HT-29 (cell line): ENCODE measurements at regions not wholly inside any gene's neighbourhood (a gene's known extent, or its start where the extent isn't known, plus 50 kb on each side); places are given as distances from the start of the nearest gene placed in this dataset.
"Not testable (repeated sequence)": the region's sequence is repeated elsewhere in the genome, so short reads cannot be mapped to it uniquely, and the experiment has no call there.

Experiments used
- DNase-seq: peaks from one replicate; pipeline ENCODE4 v3.0.0-alpha.2; 2015; ENCODE audit warnings: low spot score

DNA sequence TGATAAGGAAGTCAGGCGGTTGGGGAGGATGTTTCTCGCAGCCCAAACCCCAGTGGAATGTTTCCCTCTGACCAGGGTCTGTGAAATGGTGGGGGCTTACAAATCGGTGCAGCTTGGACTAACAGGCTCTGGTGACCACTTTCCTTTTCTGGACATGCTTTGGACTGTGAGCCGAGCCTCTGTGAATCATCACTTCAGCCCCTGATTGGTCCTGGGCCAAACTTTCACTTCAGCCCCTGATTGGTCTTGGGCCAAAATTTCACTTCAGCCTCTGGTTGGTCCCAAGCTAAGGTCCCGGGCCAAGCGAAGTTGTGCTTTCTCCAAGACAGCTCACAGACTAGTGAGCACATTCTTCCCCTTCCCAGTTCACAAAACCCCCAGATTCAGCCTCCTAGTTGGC lies 223.7 kb upstream of the ANKRD20A1 start:
- DNase-seq = not testable (repeated sequence)

DNA sequence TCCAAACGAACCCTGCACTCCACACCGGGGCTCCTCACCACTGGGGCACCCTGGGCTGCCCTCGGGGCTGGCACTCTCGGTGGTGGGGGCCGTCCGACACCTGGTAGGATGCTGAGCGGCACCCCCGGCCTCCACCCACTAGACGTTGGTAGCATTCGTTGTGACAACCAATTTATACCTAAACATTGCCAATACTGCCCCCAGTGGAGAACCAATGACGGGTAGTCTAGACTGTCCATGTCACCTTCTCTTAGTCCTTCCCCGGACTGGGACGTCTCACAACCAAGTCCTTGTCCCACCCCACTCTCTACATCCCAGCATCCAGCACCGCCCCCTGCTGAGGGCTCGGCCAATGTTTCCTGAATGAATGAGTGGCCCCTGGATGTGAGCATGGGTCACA lies 246.8 kb upstream of the ANKRD20A1 start:
- not testable (repeated sequence) for DNase-seq

DNA sequence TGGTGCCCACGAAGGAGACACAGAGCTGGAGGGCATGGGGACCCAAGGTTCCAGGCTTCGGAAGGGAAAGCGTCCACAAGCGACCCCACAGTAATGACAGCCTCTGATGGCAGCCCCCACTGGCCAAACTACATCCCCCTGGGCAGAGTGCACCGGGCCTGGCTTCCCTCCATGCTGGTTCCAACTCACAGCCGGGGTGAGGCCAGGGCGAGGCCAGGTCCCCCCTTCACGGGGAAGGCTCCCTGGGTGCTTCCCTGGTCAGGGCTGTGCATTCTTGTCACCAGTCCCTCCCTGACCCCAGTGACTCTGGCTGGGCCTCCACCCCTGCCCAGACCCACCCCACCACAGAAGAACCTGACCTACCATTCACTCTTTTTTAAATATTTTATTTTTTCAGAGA lies 248.9 kb upstream of the ANKRD20A1 start:
- DNase-seq = not testable (repeated sequence)

DNA sequence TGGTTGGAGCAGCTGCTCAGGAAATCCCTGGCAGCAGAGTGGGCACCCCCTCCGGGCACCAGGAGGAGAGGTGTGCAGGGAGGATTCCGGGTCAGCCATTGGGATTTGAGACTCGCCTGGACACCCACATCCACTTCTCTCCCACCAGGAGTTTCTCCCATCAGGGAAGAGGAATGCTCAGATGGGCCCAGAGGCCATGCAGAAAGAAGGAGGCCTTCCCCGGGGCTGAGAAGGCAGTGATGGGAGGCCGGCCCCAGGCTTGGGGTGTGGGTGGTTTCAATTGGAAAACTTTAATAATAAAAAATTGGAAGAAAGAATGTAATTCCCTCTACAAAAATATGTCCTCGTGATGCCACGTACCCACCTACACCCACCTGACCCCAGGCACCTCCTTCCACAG lies 249.3 kb upstream of the ANKRD20A1 start:
- DNase-seq = not testable (repeated sequence)

DNA sequence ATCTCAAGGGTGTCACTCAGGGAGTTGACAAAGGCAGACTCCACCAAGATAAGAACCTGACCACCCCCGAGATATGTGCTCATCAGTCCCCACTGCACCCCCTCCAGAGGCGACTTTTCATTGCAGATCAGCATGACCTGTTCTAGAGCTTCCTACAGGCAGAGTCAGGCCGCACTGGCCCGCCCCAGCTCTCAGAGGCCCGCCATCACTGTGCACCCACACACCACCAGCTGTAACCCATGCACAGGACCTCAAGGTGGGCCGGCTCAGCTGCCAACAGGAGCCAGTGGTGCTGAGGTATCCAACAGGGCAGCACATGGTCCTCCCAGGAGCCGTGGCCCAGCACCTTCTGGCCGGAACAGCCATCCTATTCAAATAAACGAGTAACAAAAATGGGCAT lies 253.6 kb upstream of the ANKRD20A1 start:
- not testable (repeated sequence) for DNase-seq

DNA sequence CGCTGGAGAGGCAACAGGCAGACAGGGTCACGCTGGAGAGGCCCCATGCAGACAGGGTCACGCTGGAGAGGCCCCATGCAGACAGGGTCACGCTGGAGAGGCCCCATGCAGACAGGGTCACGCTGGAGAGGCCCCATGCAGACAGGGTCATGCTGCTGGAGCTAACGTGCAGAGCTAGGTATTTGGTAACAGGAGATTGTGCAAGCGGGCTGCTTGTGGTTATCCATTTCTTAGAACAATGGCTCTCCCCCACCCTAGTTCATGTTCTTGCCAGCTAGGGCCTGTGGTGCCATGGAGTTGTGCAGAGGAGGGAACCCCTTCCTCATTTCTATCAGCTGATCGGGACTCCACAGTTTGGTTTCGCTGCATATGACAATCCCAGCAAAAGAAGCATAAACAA lies 255.1 kb upstream of the ANKRD20A1 start:
- DNase-seq = not testable (repeated sequence)

DNA sequence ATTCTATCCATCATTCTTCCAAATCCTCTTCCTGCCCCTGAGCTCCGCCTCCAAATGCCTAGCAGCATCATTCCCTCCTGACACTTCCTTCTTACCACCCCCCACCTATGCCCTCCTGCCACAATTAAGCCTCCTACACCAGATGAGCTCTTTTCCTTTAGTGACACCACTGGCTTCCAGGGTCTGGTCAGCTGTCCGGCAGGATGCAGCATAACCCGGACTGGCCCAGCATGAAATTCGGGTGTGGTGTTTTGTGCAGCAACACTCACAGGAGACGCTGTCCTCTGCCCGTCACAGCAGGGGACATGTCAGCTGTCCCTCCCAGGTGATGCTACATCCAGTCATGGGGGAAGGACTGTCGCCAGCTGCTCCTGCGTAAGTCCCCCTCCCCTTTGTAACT lies 266.3 kb upstream of the ANKRD20A1 start:
- not testable (repeated sequence) for DNase-seq

DNA sequence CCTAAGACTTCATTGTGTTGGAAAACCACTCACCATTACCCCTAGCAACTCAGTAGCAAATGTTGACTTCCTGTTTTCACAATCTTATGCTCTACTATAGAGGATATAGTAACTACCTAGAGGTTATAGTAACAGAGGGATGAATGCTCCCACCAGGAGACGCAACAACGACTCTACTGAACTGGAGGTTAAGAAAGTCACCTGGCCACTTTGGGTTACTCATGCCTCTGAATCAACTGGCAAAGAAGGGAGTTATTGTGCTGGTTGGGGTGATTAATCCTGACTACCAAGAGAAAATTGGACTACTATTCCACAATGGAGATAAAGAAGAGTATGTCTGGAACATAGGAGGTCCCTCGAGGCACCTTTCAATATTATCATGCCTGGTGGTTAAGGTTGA lies 302.9 kb upstream of the ANKRD20A1 start:
- DNase-seq = not testable (repeated sequence)

DNA sequence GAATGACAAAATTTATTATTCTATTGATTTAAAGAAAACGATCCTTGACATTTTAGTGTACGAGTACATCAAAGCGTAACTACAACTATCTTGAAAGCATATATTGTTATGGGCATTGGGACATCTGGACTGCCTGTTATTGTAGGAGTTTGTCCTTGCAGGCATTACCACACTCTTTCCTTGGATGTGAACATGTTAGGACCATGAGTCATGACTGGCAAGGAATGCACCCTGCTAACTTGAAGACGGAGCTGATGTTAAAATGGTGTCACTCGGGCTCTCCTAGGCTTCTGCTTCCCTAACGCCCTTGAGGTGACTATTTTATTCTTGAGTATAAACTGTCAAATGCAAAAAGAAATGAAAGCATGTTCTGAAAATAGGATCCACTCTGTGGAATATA lies 308.7 kb upstream of the ANKRD20A1 start:
- not testable (repeated sequence) for DNase-seq

DNA sequence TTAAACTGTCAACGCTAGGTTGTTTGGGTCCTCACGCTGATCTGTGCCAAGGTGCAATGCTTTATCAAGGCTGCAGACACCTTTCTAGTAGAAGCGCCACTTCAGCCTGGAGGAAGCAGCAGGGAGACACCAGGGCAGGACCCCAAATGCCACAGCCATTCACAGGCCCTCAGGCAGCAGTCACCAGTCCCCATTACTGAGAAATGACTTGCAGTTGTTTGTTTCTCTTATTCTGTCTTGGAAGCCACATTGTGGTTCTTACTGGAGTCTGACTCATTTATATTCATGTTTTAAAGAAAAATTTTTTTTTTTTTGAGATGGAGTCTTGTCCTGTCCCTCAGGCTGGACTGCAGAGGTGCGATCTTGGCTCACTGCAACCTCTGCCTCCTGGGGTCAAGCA lies 328.9 kb upstream of the ANKRD20A1 start:
- DNase-seq = not testable (repeated sequence)

DNA sequence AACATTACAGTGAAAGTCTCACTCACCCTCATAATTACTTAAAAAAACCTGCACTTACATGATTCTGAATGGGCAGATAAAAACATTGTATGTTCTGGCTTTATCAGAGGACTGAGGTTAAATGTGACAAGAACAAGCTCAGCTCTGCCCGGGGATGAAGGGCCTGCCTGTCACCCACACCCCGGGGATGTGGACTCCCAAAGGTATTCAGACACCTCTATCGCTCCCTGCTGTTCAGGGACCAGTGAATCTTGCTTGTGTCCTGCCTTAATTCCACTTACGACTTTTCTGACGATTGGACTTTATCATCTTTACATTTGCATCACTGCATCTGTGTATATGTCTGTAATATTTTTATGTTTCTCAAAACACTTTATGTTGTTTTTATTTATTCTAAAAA lies 341.8 kb upstream of the ANKRD20A1 start:
- not testable (repeated sequence) for DNase-seq

DNA sequence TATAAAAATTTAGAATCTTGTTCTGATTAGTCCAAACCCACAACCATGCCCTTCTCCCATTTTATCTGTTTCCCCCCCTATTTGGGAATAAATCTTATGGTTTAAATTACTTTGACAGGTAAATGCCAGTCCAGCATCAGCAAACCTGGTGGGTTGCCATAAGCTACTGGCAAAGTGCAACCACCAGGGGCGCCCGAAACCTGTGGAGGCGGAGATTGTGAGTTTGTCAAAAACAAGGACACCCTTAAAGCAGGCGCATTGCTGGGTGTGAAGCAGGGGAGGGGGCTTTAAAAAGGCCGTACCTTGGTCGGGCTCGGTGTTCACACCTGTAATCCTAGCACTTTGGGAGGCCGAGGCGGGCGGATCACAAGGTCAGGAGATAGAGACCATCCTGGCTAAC lies 344.1 kb upstream of the ANKRD20A1 start:
- not testable (repeated sequence) for DNase-seq

DNA sequence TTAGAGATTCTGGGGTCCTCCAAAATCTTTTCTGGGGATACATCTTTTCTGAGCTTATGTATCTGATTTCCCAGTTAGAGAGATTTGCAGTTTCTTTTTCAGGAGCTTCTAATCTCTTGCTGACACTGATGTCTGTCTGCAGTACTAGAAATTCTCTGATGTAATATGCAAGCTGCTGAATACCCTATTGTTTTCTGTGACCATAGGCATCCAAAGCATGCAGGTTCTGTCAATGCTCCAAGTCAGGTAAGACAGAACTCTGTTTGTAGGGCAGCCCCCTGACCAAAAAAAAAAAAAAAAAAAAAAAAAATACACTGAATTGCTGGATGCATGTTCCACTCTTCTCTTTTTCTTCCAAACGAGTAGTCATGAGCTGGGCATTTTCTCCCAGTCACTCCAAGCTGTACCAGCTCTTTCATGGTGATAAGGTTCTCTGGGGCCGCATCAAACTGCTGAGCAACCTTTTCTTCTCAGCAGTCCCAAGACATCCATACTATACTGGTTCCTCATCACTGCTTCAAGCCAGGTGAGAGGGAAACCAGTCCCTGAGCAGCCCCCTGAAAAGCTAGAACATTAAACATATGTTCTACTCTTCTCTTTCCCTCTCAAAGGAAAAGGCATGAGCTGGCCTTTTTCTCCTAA lies 354.9 kb upstream of the ANKRD20A1 start:
- not testable (repeated sequence) for DNase-seq

DNA sequence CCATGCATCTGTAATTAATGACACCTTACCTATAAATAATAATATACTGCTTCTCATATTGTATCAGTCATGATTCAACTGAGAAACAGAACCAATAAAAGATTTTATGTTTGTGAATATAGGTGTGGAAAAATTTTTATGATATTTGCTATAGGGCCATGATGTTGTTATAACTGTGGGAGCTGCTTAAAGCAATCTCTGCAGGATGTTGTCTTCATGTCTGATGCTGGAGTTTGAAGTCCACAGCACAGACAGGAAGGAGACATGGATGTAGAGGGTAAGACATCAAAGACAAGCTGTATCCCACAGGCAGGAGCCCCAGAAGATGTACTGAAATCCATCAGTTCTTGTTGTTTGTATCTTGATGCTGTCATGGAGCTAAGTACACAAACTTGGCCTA lies 366.7 kb upstream of the ANKRD20A1 start:
- not testable (repeated sequence) for DNase-seq

DNA sequence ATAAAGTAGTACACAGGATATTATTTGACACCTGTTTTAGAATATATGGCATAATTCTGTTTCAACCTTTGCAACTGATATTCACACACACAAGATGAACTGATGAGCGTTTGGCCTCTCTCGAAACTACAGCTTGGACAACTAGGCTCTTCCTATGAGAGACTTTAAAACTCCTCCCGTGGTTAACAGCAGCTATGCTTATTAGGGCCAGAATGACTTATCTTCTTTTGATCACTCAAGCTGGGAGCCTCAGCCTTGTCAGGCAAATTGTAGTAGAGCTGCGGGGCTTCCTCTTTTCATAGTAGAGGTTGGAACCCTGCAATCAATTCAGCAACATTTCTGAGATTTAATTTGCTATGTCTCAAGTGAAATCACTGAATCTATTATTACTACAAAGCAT lies 381.3 kb upstream of the ANKRD20A1 start:
- not testable (repeated sequence) for DNase-seq

DNA sequence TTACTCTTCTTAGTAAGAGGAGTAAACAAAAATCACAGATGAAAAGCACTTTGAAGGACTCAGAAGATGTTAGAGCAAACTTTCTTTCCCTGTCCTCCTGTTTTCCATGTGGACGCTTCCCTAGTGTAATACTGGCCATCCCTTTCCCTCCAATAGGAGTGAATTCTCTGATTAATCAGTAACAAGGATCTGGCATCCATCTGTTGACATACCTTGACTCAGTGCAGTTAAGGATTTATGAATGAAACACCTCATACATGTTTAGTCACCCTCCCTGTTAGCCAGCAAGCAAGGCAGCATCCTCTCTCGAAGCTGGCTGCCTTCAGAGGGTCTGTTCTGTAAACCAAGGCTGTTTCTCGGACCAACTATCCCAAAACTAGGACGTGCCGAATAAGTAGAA lies 388.0 kb upstream of the ANKRD20A1 start:
- DNase-seq = not testable (repeated sequence)

DNA sequence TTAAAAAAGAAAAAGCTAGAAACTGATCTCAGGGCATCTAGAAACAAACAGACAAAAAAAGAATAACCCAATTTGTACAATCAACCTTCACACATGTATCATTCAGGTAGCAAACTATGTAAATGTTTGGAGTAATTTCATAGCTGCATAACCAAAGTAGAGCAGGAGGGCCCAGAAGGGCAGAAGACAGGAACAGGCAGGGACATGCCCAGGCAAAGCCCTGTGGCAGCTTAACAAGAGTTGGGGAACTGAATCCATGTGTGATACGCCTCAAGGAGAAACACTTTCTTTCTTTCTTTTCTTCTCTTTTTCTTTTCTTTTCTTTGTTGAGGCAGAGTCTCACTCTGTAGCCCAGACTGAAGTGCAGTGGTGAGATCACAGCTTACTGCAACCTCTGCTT lies 390.4 kb upstream of the ANKRD20A1 start:
- not testable (repeated sequence) for DNase-seq

DNA sequence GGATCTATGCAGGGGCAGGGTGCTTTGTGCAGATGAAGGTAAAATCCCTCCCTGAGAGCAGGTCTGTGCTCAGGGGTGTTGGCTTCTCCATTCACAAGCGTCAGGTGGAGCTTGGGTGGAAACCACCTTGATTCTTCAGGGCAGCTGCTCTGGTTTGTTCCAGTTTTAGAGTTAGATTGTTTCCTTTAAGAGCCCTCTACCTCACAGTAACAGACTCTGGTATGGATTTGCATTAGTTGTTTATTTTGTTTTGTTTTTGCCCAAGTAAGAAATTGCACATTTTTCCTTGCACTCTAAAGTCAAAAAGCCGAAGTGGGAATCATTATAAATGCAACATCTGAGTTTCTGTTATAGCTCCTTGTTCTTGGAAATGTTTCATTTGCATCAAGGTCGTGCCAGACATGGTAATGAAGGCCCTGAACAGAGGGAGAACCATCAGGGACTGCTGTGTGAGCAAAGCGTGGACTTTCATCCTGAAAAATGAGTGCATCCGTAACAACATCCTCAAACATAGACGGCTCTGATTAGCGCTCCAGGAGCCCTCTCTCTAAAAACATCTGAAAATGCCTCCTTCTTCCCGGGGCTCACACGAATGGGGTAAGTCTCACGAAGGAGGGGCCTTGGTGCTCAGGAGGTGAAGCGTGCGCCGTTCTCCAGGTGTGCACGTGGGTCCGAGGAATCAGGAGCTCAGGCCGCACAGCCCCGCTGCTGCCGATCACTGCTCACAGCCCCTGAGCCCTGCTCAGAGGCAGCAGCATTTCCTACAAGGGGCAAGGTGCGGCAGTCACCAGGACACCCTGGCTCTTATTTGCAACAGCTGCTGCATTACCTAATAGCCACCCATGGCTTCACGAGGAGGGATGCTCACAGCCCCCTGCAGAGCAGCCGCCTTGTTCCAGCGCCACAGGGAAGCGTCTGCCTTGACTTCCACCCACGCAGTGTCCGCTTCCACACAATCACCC lies 396.7 kb upstream of the ANKRD20A1 start:
- DNase-seq = not testable (repeated sequence)

DNA sequence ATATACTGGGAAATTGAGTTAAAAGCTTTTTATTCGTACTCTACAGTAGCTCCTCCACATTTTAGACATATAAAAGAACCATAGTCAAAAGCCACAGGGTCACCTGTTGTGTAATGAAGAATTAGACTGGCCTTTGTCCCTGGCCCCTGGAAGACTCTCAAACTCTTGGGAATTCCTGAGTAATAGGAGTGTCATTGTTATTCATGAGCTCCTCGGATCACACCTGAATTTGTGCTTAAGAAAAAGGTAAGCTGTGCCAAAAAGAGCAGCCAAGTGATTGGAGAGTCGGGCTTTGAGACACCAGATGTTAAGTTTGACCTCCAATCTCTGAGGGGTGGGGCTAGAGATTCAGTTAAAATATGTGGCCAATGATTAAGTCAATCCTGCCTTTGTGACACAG lies 405.8 kb upstream of the ANKRD20A1 start:
- DNase-seq = not testable (repeated sequence)

DNA sequence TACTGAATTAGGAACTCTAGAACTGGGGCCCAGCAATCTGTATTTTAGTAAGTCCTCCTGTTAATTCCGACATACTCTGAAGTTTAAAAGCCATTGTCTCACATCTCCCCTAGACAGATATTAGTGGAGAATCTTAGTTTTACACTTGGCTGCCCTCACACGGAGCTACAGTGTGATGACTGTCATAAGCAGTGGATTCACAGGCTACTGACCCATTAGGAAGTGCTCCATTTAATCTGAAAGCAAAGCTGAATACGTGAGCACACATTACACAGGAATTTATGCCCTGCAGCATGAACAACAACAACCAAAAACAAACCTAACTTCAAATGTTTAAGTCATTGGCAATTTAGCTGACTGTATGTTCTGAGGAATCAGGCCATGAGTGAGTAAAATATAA lies 416.4 kb upstream of the ANKRD20A1 start:
- not testable (repeated sequence) for DNase-seq

DNA sequence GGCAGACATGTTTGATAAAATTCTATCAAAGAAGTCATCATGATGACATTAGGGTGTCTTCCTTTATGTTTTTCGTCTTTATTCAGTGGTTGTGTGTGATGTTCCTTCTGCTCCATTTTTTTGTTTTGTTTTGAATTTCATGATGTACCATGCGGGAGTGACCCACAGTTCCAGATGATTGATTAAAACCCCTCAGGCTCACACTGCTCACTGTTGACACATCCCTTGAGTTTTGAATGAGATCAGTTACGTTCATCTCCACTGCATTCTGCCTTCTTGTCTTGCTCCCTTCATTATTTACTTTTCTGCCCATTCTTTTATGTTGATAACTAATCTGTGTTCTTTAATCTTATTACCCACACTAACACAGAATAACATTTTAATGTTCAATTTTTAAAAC lies 421.7 kb upstream of the ANKRD20A1 start:
- not testable (repeated sequence) for DNase-seq

DNA sequence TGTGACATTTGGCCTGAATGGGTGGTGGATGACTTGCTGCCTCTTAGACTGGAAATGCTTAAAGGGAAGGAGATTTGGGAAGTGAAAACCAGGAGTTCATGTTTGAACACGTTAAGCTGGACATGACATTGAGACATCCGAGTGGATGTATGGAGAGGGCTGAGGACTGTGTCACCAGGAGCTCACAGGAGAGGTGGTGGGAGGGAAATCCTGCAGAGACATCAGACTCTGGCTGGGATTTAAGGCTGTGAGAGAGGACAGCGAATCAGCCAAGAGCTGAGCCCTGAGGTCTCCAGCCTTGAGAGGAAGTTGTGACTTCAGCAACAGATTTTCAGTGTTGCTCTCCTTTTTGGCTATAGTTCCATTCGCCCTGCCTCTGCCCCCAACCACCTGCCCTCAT lies 432.5 kb upstream of the SPATA31A3 start:
- DNase-seq = not testable (repeated sequence)
